NCI-H2227 treated with DMSO at 0.1 percent for 48 hours (cell line): ENCODE measurements at regions not wholly inside any gene's neighbourhood (a gene's known extent, or its start where the extent isn't known, plus 50 kb on each side); places are given as distances from the start of the nearest gene placed in this dataset.
"Not testable (repeated sequence)": the region's sequence is repeated elsewhere in the genome, so short reads cannot be mapped to it uniquely, and the experiment has no call there.

Experiments used
- DNase-seq: peaks from one replicate; lab custom pipeline; 2025; lab: John Stamatoyannopoulos, UW

DNA sequence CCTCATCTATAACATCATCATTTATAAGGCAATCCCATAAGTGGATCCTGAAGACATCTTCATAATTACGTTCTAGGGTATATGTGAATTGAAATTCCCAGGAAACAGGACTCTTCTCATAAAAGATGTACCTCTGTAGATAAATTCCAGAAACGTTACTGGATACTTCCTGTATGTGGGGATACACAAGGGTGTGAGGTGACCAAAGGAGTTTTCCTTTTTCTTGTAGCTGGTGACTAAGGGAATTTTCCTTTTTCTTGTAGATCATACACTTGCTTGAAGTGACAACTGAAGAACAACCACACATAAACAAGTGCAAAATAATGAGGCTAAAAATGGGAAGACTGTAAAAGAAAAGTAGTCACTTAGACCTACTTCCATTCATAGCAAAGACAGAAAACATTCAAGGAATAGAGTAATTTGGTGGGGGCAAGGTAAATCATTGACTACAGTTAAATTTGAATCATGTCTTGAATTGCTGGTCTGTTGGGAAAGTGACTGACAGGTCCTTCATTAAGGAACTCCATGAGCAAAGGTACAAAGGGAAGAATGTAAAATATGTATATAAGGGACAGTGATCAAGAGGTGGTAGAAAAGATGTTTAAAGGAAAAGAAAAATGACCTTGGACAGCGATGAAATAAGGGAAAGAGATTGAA, 53.2 kb upstream of the UBE2E3 start:
- DNase-seq, result no peak

DNA sequence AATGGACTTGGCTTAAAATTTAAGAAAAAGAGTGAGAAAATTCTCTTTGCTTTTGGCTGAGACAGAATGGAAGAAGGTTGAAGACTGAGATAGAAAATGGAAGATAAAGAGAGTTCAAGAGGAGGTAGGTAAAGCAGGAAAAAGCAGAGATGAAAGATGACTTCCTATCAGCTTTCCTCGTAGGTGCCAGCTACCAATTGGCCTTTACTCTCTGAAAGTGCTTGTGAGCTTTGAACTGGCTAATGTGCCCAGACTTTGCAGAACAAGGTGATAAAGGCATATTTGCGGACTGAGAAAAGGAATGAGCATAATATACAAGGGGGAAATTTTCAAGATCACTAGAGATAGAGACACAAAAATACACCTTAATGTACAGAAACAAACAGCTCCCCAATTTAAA, 54.7 kb upstream of the UBE2E3 start:
- no peak for DNase-seq

DNA sequence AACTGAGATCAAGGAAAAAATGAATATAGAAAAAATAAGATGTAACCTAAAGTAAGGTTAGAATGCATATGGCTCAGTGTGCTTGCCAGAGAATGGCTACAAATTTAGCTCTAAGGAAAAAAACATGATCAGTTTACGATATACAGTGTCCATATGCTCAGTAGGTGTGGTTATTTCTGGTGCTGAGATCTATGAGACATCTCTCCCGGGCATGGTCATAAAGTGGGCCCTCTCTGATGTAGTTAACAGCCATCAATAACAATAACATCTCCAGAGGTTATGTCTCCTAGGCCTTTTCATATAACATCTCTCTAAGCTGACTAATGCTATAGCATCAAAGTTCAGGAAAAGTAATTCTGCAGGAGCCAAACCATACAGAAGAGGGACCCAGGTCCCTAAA, 56.3 kb upstream of the UBE2E3 start:
- DNase-seq, result no peak

DNA sequence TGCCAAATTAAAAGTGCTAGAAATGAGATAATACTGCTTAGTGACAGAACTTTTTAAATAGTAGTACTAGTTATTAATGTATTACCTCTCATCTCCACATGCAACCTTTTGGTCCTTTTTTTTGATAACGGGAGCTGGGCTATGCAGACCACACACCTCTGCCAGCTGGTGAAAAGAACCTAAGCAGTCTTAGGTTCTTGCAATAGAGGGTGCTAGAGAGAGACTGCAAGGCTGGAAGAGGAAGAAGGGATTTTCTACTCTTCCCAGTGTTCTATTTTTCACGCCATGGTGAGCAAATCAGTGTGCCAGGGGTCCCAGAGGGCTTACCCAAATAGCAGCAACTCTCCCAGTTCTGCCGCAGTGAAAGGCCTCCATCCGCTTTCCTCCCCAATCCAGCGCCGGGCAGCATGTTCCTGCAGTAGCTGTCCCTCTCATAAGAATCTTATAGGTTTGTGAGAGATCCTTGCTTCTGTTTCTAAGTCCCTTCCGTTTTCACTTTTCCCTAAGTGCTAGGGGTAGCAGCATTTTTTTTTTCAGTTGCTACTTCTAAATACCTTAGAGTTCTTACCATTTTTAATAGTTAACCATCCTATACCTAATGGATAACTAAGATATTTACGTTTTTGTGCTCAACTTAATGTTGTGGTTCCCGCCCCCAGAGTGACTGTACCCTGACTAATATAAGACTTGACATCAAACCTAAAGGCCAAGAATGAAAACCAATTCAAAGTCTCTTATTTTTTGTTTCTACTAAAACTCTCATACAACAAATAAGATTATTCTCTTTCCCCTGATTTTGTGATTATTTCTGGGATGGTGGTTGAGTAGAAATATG, 69.4 kb upstream of the UBE2E3 start:
- no peak for DNase-seq

DNA sequence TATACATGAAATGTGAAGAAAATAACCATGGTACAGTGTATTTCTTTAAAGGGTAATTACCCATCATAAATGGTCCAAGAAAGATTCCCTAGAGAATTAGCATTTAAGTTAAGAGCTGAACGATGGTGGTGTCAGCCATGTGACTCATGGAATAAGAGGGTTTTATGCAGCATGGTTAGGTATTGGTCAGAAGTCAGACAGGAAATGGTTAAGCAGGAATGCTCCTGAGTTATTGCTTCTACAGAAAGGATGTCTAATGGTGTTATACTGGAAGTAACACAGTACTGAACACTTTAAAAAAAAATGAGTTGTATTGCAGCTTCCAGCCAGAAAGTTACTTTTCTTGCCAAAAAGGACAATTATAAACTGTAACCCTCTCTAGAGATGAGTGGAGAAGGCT, 72.7 kb upstream of the UBE2E3 start:
- no peak for DNase-seq

DNA sequence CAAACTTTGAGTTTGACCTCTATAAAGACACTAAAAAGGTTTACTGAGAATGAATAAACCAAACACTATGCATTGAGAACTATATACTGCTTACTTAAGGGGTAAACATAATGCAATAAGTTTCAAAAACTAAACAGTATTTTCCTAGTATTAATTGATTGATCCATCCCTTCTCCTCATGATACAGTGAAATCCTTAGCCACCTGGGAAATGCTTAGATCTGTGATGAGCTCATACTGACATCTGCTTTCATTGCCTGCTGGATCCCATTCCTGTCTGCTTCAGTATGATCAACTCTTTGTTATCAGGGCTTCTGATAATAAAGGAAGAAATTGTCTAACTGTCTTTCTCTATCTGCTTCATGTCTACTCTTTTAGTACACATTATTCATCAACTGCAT, 74.9 kb upstream of the UBE2E3 start:
- no peak for DNase-seq

DNA sequence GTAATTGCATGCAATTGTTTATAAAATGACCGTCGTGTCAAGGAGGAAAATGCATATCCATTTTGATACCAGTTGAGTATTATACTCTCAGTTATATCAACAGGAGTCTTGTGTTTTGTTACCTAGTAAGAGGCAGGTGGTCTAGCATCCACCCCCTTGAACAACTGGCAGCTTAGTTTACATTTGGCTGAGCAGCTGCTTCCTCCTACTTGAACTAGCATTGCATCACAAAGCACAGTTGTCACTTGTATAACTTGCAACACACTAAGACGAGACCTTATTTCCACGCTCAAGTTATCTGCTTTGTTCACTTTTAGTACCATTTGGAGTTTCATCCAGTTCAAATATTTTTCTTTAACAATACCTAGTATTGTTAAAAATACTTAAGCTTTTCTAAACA, 75.4 kb upstream of the UBE2E3 start:
- DNase-seq, result no peak

DNA sequence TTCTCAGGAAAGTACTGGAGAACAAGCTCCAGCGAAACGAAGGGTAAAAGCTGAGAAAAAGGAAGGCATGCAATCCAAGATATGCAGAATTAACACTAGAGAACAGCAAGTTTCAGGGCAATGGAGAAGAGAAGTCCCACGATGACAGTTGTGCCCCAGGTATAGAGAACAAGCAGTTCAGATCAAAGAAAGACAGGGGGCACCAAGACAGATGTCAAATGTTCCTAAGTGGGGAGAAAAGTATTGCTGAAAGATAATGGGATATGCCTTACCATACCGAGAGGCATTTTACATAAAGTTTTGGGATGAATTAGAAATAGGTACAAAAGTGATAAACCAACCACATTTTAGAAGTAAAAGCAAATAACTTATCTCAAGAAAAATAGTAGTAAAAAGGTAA, 79.1 kb upstream of the UBE2E3 start:
- no peak for DNase-seq

DNA sequence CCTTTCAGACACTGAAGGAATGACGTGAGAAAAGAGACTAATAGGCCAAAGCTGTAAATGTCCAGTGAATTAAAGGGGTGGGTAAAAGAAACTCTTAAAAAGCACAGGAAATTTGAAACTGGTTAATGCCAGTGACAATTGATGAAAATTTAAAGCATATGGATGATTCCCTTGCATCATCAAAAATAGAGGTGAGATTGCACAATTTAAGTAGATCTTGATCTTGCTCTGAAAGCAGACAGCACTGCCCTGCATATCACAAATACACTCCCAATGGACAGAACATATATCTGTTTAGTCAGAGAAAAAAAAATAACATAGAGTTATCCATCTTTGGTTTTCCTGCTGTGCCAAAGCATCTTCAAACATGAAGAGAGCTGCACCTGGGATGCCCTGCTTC, 86.7 kb upstream of the UBE2E3 start:
- no peak for DNase-seq

DNA sequence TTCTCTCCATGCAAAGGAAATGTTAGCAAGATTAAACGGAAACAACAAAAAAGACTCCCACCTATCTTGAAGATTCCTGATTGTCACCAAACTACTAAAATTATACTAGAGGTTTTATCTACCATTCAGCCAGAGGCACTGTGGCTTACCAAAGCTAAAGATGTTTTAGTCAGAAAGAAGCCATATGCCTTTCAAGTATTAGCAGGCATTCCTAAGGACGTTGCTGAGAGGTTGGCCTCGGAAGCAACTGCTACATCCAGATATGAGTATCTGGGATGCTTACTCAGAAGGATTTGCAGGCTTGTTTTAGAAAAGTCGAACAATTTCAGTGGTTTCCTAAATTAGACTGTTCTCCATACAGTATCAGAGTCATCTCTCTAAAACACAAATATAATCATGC, 88.3 kb upstream of the UBE2E3 start:
- no peak for DNase-seq

DNA sequence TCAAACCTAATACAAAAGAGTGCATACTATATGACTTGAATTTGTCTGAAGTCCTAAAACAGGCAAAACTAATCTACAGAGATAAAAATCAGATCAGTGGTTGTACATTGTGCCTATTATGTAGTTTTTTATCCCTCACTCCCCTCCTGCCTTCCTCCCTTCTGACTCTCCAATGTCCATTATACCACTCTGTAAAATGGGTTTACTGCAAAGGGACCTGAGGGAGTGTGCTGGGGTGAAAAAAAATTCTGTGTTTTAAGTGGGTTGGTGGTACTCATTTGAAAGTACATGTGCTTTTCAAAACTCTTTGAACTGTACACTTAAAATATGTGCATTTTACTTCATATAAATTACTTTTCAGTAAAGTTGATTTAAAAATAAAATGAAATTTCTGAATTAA, 89.0 kb upstream of the UBE2E3 start:
- DNase-seq, result no peak

DNA sequence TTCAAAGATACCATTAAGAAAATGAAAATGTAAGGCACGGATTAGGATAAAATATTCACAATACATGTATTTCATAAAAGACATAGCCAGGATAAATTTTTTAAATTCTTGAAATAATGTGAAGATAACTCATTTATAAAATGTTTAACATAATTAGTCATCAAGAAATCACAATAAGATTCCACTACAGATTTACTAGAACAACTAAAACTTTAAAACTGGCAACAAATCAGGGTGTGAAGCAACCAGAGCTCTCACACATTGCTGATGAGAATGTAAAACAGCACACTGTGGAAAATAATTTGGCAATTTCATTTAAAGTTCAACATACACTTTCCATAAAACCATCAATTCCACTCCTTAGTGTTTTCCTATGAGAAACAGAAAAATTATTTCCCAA, 89.6 kb upstream of the UBE2E3 start:
- no peak for DNase-seq

DNA sequence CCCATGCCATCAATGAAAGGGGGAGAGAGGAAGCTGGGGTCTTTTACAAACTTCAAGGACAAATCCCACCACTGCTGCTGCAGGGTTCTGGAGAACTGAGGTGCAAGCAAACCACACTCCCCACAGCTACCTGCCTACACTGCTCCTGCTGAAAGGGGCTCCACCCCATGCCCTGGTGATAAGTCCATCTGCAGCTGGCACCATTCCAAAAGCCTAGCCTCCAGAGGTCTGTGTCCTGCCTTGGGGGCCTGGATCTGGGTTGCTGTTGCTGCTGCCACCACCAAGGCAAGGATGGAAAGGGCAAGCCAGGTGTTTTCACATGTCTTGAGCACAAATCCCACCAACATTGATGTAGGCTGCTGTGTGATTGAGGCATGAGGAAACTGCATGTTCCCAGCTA, 97.4 kb upstream of the UBE2E3 start:
- no peak for DNase-seq

DNA sequence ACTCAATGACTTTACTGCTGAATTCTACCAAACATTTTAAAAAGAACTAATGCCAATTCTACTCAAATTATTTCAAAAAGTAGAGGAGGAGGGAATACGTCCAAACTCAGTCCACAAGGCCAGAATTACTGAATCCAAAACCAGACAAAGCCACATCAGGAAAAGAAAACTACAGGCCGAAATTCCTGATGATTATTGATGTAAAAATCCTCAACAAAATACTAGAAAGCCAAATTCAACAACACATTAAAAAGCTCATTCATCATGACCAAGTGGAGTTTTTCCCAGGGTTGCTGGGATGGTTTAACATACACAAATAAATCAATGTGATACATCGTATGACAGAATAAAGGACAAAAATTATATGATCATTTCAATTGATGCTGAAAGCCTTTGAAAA, 103.9 kb upstream of the UBE2E3 start:
- no peak for DNase-seq

DNA sequence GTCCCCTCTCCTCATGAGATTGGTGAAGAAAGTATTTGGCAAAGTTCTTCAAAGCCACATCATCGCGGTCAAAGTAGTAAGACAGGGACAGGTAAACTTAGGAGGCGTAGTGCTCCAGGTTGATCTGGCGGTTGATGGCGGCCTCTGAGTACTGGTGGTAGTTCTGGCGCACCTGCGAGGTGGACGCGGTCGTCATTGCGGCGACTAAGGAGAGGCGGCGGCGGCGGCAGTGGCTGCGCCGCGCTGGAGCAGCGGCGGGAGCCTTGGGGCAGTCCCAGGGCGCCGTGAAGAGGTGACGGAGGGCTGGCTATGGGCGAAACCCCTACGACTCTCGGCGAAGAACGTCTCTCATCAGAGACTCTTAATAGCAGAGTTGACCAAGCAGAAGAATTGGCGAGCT, 107.2 kb upstream of the UBE2E3 start:
- DNase-seq, result no peak

DNA sequence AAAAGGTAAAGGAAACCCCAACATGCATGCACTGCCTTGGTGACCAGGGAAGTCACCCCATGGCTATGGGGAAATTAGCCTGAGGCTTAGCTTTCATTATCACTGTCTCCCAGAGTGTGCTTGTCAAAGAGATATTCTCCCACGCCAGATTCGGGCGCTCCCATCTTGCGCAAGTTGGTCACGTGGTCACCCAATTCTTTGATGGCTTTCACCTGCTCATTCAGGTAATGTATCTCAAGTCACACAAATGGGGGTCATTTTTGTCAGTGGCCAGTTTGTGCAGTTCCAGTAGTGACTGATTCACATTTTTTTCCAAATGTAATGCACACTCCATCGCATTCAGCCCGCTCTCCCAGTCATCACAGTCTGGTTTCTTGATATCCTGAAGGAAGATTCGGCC, 107.6 kb upstream of the UBE2E3 start:
- not testable (repeated sequence) for DNase-seq

DNA sequence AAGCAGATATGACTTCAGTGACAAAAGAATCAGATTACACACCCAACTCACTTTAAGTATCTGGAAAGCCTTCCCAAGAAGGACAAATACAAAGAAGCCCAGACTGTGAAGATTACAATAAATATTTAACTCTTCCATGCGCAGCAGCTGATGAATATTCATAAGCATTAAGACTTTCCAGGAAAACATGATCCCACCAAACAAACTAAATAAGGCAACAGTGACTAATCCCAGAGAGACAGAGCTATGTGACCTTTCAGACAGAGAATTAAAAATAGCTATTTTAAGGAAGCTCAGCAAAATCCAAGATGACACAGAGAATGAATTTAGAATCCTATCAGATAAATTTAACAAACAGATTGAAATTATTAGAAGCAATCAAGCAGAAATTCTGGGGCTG, 108.2 kb upstream of the UBE2E3 start:
- DNase-seq, result no peak

DNA sequence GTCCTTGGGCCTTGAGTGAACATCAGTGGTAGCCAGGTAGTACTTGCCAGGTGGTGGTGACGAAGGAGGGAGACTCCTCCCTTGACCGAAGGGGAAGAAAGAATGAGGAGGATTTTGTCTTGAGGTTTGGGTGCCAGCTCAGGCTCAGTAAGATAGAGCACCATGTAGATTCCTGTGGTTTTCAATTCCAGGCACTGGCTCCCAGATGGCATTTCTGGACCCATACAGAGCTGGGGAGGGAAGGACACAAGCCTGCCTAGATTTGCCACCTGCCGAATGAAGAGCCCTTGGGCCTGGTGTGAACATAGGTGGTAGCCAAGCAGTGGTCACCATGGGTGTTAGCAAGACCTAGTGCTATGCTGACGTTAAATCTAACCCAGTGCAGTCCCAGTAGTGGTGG, 108.8 kb upstream of the UBE2E3 start:
- no peak for DNase-seq

DNA sequence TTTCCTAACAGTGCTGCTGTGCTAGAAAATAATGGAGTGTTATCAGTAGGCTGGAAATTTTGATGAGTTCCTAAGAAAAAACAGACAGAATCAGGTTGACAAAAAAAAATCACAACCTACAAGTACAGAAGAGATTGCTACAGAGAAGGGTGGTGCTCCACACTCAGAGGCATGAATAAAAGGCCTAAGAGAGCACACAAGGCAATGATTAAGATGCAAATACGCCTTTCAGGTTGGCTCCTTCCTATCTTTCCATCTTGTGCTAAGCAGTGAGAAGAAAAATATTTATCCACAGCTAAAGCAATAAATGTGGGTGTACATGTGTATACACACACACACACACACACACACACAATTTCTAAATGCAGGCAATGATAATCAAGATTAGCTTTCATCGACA, 130.6 kb upstream of the UBE2E3 start:
- no peak for DNase-seq

DNA sequence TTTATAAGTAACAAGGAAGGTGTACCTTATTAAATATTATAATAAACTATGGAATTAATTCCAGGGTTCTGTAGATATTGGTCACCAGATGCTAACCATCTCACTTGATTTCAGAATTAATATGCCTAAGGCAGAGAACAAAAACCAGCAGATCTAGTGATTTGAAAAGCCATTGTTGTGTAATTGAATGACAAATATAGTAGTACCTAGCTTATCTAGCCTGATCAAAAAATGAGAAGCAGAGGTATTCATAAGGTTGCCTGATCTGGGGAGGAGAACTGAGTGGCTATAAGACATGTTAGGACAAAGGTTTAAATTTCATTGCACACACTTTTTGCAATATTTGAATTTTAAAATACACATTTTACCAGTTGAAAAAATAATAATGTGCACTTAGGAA, 132.0 kb upstream of the UBE2E3 start:
- no peak for DNase-seq

DNA sequence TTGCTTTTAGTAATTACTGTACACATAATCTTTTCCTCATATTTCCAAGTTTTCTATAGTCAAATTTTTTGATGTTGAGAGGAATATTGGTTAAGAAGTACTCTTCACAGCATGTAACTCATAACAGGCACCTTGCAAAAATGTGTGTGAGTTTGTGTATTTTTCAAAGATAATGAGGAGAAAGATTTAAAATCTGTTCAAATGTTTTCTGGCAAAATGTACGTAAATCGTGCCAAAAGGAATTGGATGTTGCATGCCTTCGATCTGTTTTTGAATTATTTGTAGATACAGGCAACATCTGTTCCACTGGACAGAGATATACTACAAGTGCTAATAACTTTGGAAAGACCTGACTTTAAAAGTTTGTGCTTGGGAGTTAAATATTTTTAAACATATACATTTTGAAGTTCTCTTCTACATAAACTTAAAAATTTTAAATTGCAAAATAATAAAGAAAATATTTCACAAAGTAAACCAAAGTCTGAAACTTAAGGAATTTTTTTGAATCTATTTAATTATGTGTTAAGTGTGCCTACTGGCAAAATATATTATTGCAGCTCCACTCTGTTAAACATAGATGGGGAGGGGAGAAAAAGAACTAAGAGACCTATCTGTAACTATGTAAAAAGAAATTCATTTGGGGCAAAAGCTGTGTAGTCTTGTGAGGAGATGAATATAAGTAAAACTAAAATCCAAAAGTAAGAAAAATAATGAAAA, 133.5 kb upstream of the UBE2E3 start:
- DNase-seq, result no peak

DNA sequence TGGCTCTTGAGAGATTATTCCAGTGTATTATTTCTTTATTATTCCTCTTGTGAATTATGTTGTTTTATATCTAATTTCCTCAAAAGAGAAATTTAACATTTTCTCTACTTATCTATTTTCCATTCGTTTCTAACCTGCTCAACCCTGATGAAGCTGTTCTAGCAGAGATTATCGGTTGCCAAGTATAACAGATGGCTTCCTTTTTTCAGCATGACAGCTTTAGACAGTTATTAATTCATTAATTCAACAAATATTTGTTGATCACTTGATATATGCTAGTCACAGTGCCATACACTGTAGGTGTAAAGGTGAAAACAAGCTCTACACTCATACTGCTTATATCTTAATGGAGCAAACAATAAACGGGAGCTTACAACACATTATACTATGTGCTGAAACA, 137.9 kb upstream of the UBE2E3 start:
- no peak for DNase-seq

DNA sequence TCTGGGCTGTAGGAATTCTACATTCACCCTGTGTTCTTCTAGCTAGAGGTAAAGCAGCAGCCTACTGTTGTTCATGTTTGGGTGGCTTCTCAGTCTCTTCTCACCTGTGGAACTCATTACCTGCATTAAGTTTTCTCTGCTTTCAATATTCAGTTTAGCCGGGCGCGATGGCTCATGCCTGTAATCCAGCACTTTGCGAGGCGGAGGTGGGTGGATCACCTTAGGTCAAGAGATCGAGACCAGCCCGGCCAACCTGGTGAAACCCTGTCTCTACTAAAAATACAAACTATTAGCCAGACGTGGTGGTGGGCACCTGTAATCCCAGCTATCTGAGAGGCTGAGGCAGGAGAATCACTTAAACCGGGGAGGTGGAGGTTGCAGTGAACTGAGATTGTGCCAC, 139.8 kb upstream of the UBE2E3 start:
- no peak for DNase-seq
